Neutrophil (primary cell): ENCODE measurements at regions not wholly inside any gene's neighbourhood (a gene's known extent, or its start where the extent isn't known, plus 50 kb on each side); places are given as distances from the start of the nearest gene placed in this dataset.

Experiments
- H3K27ac ChIP-seq: fragments of 200-600 bp; sonication (generic); 2 replicates; pipeline ENCODE4 v1.5.1; 2016; ENCODE audit warnings: mild to moderate bottlenecking, moderate library complexity
- H3K27me3 ChIP-seq: fragments of 200-600 bp; sonication (generic); 2 replicates; pipeline ENCODE4 v1.6.0; 2016; ENCODE audit warnings: mild to moderate bottlenecking
- H3K36me3 ChIP-seq: fragments of 200-600 bp; sonication (generic); 2 replicates; pipeline ENCODE4 v1.5.1; 2017
- H3K4me1 ChIP-seq, 2 experiments: fragments of 200-600 bp in 1 of 2; sonication (generic) in 1 of 2; 1 replicate in 1 of 2; 2 replicates in 1 of 2; pipeline versions ENCODE4 v1.5.1 to v1.6.1; 2013 to 2016; ENCODE audit warnings: low read depth in 1 of 2, low read length in 1 of 2, mild to moderate bottlenecking in 1 of 2, moderate library complexity in 1 of 2; ENCODE audit not compliant: control insufficient read depth in 1 of 2, insufficient read depth in 1 of 2
- H3K4me3 ChIP-seq, 2 experiments: fragments of 200-600 bp in 1 of 2; sonication (generic) in 1 of 2; 1 replicate in 1 of 2; 2 replicates in 1 of 2; pipeline ENCODE4 v1.5.1; 2013 to 2016; ENCODE audit warnings: low read depth in 1 of 2, low read length in 1 of 2, mild to moderate bottlenecking in 1 of 2, moderate library complexity in 1 of 2
- H3K9me3 ChIP-seq: fragments of 200-600 bp; sonication (generic); 2 replicates; pipeline ENCODE4 v1.5.1; 2016
- TF ChIP-seq, protein P1 (sequence below): fragments of 200-600 bp; sonication (generic); IDR thresholded peaks from 2 replicates; pipeline ENCODE4 v1.5.1; 2016; ENCODE audit warnings: antibody characterized with exemption

DNA sequence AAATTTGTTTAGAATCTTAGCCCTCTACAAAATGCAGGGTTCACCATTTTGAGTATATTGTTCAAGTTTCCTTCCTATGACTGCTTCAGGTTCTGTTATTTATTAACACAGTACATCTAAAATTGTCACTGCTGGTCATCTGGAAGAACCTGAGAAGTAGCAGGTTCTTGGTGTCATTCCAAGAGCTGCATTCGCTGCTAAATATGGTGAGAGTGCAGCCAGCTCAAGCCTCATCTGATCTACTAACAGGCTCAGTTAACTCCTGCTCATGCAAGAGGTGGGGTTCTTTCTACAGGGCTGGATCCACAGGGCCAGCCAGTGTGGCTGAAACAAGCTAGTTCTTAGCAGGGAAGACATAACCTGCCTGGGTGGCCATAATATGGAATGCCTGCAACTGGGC, 1946.1 kb downstream of the TP53TG3F start:
- no peak overlapping the region for H3K4me3 ChIP-seq
- no peaks in the 10 kb centered on the region for H3K4me1 ChIP-seq
- TF ChIP-seq, protein P1, sequence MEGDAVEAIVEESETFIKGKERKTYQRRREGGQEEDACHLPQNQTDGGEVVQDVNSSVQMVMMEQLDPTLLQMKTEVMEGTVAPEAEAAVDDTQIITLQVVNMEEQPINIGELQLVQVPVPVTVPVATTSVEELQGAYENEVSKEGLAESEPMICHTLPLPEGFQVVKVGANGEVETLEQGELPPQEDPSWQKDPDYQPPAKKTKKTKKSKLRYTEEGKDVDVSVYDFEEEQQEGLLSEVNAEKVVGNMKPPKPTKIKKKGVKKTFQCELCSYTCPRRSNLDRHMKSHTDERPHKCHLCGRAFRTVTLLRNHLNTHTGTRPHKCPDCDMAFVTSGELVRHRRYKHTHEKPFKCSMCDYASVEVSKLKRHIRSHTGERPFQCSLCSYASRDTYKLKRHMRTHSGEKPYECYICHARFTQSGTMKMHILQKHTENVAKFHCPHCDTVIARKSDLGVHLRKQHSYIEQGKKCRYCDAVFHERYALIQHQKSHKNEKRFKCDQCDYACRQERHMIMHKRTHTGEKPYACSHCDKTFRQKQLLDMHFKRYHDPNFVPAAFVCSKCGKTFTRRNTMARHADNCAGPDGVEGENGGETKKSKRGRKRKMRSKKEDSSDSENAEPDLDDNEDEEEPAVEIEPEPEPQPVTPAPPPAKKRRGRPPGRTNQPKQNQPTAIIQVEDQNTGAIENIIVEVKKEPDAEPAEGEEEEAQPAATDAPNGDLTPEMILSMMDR = no peak
- no peak overlapping the region for H3K27ac ChIP-seq
- no peaks in the 10 kb centered on the region for H3K9me3 ChIP-seq
- no peaks in the 10 kb centered on the region for H3K27me3 ChIP-seq
- no peaks in the 10 kb centered on the region for H3K36me3 ChIP-seq

DNA sequence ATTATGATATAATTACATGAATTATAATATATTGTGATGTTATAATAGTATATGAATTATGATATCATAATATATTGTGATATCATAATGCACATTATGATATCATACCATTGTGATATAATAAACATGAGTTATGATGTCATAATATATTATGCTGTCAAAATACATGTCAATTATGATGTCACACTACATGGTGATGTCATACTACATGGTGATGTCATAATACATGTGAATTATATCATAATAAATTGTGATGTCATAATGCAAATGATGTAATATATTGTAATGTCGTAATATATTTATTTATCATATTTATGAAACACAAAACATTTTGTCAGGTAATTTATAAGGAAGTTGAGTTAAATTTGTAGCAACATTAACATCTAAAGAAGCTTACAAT, 1950.1 kb downstream of the TP53TG3F start:
- no peaks in the 10 kb centered on the region for H3K36me3 ChIP-seq
- no peak overlapping the region for H3K27ac ChIP-seq
- H3K9me3 ChIP-seq = no peaks in the 10 kb centered on the region
- H3K4me1 ChIP-seq = no peaks in the 10 kb centered on the region
- TF ChIP-seq, protein P1 = no peak
- H3K4me3 ChIP-seq = no peak overlapping the region
- H3K27me3 ChIP-seq = no peaks in the 10 kb centered on the region

DNA sequence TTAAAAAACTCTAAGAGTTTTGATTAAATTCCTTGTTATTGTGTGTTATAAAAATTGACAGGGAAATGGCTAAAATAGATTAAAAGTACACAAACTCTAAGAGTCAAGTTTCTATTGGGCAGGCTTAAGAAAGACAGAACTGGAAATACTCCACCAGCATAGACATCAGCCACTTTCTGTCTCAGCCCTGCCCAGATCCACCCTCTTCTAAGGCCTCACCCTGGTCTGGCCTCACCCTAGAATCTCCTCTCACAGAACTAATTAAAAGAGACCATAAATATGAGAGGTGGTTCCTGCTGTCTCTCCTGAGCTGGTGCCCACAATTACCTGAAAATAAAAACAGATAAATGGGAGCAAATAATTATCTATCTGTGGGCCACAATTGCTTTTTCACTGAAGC, 1951.0 kb downstream of the TP53TG3F start:
- TF ChIP-seq, protein P1 = no peak
- no peak overlapping the region for H3K27ac ChIP-seq

DNA sequence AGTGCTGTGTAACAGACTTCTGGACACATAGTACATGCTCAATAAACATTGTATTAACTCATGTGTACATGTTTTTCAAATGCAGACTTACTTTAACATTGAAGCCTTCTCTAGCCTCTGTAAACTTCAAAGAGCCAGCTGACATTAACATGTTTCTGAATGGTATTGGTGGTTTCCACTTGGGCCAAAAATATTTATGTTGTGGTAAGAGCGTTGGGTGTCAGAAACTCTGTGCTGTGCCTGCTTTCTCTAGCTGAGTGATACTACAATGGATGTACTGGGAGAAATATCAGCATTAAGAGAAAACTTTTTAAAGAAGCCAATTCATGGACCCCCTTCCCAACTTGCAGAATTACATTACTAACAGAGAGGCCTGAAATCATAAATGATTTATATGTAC, 1951.7 kb downstream of the TP53TG3F start:
- Histone ChIP-seq H3K4me3 (no peak overlapping the region), H3K36me3 (no peaks in the 10 kb centered on the region), H3K9me3 (no peaks in the 10 kb centered on the region), H3K4me1 (no peaks in the 10 kb centered on the region), H3K27me3 (no peaks in the 10 kb centered on the region), H3K27ac (no peak overlapping the region)
- TF ChIP-seq, protein P1 = no peak

More for the DNA sequence above, 1951.0 kb downstream of the TP53TG3F start:
- no peaks in the 10 kb centered on the region for H3K9me3 ChIP-seq
- no peaks in the 10 kb centered on the region for H3K4me1 ChIP-seq
- H3K4me3 ChIP-seq = no peak overlapping the region
- H3K27me3 ChIP-seq = no peaks in the 10 kb centered on the region
- no peaks in the 10 kb centered on the region for H3K36me3 ChIP-seq

DNA sequence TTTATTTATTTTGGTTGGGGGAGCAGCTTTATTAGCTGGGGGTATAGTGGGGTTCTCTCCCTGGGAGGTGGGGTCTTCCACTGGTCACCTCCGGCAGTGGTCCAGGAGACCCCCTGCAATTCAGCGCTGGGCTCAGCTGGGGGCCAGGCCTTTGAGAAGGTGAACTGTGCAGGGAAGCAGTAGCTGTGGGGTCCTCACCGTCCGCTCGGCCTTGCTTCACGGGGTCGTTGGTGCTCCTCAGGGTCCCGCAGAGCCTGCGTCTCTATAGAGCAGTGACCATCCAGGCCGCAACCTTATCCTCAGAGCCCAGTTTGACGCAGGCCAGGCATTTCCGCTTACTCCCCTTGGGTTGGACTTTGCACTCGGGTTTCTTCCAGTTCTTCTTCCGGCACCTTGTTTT, 1954.7 kb downstream of the TP53TG3F start:
- Histone ChIP-seq H3K27me3 (no peaks in the 10 kb centered on the region), H3K4me1 (no peaks in the 10 kb centered on the region), H3K4me3 (no peak overlapping the region), H3K27ac (no peak overlapping the region), H3K36me3 (no peaks in the 10 kb centered on the region), H3K9me3 (no peaks in the 10 kb centered on the region)
- TF ChIP-seq, protein P1 = no peak

DNA sequence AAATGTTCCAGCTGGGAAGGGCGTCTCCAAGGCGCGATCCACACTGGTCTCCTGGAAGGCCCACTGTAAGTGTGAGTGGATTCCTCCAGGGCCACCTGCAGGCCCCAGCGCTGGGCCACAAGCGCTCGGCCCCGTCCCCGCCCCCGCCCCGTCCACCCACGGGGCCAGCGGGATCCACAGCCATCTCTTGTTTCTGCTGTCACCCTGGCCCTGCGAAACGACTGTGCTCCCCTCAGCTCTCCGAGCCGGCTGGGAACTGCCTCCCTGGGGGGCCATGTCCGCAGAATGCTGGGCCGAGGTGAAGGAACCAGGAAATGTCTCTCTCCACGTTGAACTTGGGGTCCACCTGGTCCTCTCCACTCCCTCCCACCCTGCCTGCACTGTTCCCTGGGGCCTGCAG, 1955.2 kb downstream of the TP53TG3F start:
- no peaks in the 10 kb centered on the region for H3K27me3 ChIP-seq
- no peaks in the 10 kb centered on the region for H3K36me3 ChIP-seq
- no peaks in the 10 kb centered on the region for H3K4me1 ChIP-seq
- H3K4me3 ChIP-seq = no peak overlapping the region
- no peak overlapping the region for H3K27ac ChIP-seq
- TF ChIP-seq, protein P1 = no peak
- H3K9me3 ChIP-seq = no peaks in the 10 kb centered on the region
